HL-60 (cell line): ENCODE measurements at regions not wholly inside any gene's neighbourhood (a gene's known extent, or its start where the extent isn't known, plus 50 kb on each side); places are given as distances from the start of the nearest gene placed in this dataset.

Experiments used
- DNase-seq, 2 experiments: peaks; one replicate each; pipeline ENCODE4 v3.0.0-alpha.2; 2010 to 2020; ENCODE audit warnings: low read depth in 1 of 2, low spot score in 1 of 2
- H3K27ac ChIP-seq: fragments of 250-450 bp; sonication (Bioruptor Pico); replicated peaks from 2 replicates; pipeline ENCODE4 v1.5.1; 2020; ENCODE audit warnings: mild to moderate bottlenecking, moderate library complexity
- H3K27me3 ChIP-seq: fragments of 250-450 bp; sonication (Bioruptor Pico); 2 replicates; pipeline ENCODE4 v1.5.1; 2021; ENCODE audit warnings: mild to moderate bottlenecking, moderate library complexity; ENCODE audit not compliant: insufficient read depth, poor library complexity, severe bottlenecking
- H3K4me3 ChIP-seq: replicated peaks from 2 replicates; pipeline ENCODE4 v1.5.1; 2011; ENCODE audit warnings: mild to moderate bottlenecking, control low read depth, low read length; ENCODE audit not compliant: insufficient read depth
- CTCF ChIP-seq: IDR thresholded peaks from one replicate; pipeline ENCODE4 v1.5.1; 2011; ENCODE audit warnings: low read length, control low read depth, inconsistent platforms; ENCODE audit not compliant: insufficient read depth
- GABPA ChIP-seq: IDR thresholded peaks from 2 replicates; pipeline ENCODE4 v1.6.1; 2012; ENCODE audit warnings: low read depth
- POLR2AphosphoS5 ChIP-seq: IDR thresholded peaks from 2 replicates; pipeline ENCODE4 v1.6.1; 2012; ENCODE audit warnings: low read depth
- REST ChIP-seq: IDR thresholded peaks from 2 replicates; pipeline ENCODE4 v1.6.1; 2012; ENCODE audit warnings: low read depth; ENCODE audit not compliant: insufficient replicate concordance
- SPI1 ChIP-seq: IDR thresholded peaks from 2 replicates; pipeline ENCODE4 v1.6.1; 2012; ENCODE audit warnings: low read depth, mild to moderate bottlenecking, borderline replicate concordance

GRCh38 chr1:9419369-9420041 is 119.8 kb upstream of the SLC25A33 start:
- no peak overlapping the region for H3K4me3 ChIP-seq
- no peak overlapping the region for H3K27ac ChIP-seq
- no peak for DNase-seq
- H3K27me3 ChIP-seq: no peaks in the 10 kb centered on the region
- TF ChIP-seq REST: no peak
- no peak for TF ChIP-seq SPI1
- no peak for TF ChIP-seq GABPA
- TF ChIP-seq POLR2AphosphoS5: no peak
- no peak for TF ChIP-seq CTCF

- H3K27ac ChIP-seq: no peak overlapping the region
- TF ChIP-seq GABPA (no peak), SPI1 (no peak), CTCF (no peak), REST (no peak), POLR2AphosphoS5 (no peak)
- no peak overlapping the region for H3K4me3 ChIP-seq
- DNase-seq: no peak
- H3K27me3 ChIP-seq: no peaks in the 10 kb centered on the region
Observed at GRCh38 chr1:9420835-9421532, 118.3 kb upstream of the SLC25A33 start.

- DNase-seq: no peak
- Histone ChIP-seq H3K27ac (no peak overlapping the region), H3K4me3 (no peak overlapping the region), H3K27me3 (no peaks in the 10 kb centered on the region)
- TF ChIP-seq CTCF (no peak), SPI1 (no peak), REST (no peak), POLR2AphosphoS5 (no peak), GABPA (no peak)
Observed at GRCh38 chr1:9421533-9421873, 117.8 kb upstream of the SLC25A33 start.
